VCaP (cell line): ENCODE measurements at regions not wholly inside any gene's neighbourhood (a gene's known extent, or its start where the extent isn't known, plus 50 kb on each side); places are given as distances from the start of the nearest gene placed in this dataset.

Experiments
- H3K27ac ChIP-seq: fragments of 450-650 bp; 2 replicates; pipeline ENCODE4 v1.5.1; 2017
- TF ChIP-seq, protein P1 (sequence below): fragments of 450-650 bp; conservative IDR thresholded peaks from 2 replicates; pipeline ENCODE4 v1.5.1; 2017; ENCODE audit warnings: mild to moderate bottlenecking, moderate library complexity

DNA sequence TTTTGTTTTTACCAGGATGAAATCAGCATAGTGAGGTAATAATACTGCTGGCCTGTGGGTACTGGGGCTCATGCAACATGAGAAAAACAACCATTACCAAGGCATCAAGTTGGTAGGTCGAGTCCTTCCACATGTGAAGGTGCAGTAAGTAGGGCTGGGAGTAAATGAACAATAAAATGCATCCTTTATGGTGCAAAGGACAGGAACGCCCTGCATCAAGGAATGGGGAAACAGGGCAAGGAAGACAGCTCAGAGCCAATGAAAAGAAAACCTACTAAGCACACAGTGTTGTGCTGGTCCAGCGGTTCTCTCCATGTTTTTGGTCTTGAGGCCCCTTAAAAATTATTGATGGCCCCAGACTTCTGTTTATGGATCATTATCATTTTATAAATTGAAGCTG lies 168.5 kb upstream of the TPM1 start:
- TF ChIP-seq, protein P1, sequence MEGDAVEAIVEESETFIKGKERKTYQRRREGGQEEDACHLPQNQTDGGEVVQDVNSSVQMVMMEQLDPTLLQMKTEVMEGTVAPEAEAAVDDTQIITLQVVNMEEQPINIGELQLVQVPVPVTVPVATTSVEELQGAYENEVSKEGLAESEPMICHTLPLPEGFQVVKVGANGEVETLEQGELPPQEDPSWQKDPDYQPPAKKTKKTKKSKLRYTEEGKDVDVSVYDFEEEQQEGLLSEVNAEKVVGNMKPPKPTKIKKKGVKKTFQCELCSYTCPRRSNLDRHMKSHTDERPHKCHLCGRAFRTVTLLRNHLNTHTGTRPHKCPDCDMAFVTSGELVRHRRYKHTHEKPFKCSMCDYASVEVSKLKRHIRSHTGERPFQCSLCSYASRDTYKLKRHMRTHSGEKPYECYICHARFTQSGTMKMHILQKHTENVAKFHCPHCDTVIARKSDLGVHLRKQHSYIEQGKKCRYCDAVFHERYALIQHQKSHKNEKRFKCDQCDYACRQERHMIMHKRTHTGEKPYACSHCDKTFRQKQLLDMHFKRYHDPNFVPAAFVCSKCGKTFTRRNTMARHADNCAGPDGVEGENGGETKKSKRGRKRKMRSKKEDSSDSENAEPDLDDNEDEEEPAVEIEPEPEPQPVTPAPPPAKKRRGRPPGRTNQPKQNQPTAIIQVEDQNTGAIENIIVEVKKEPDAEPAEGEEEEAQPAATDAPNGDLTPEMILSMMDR: no peak

DNA sequence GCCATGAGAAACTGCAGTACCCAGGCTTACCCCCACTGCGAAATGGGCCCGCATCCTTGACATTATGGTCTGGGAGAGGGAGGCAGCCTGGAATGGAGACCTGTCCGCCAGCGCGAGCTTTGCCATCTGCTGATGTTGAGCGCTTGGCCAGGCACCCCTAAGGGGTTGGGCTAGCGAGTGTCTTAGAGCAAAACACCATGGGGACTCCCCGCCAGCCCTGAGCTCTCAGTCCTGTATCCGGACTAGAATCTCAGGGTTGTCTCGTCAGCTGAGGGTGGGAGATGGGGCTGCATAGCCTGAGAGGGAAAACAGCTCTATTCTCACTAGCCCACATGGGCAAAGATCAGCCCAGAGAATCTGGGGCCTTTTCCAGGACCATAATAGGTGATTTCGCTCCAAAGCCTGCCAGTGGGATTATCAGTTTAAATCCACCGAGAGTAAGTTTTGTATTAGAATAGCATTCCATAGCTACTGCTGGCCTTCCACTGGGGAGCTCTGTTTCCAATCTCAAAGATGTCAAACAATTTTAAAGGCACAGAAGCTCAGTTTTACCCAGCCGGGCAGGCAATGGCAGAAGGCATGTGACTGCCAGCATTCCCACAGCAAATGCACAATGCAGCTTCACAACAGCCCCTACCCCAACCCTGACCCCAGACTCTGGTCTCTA lies 167.5 kb upstream of the TPM1 start:
- no peak overlapping the region for H3K27ac ChIP-seq
- TF ChIP-seq, protein P1: no peak

More for the DNA sequence above, 168.5 kb upstream of the TPM1 start:
- no peak overlapping the region for H3K27ac ChIP-seq

DNA sequence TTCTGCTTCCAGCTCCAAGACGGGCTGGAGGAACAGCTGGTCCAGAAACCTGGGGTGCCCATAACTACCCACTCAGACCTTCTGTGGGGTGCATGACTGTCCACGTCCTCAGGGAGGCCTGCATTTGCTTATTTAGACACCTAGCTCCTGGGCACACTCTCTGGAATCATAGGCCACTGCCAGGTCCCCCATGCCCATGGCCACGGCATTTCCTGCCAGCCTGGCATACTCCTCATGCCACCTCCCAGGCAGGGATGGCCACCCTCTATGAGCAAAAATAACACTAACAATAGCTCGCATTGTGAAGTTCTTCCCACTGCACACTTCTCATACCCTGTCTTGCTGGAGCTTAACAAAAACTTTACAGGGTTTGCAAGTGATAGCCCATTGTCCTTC lies 166.9 kb upstream of the TPM1 start:
- no peak overlapping the region for H3K27ac ChIP-seq
- TF ChIP-seq, protein P1: no peak

DNA sequence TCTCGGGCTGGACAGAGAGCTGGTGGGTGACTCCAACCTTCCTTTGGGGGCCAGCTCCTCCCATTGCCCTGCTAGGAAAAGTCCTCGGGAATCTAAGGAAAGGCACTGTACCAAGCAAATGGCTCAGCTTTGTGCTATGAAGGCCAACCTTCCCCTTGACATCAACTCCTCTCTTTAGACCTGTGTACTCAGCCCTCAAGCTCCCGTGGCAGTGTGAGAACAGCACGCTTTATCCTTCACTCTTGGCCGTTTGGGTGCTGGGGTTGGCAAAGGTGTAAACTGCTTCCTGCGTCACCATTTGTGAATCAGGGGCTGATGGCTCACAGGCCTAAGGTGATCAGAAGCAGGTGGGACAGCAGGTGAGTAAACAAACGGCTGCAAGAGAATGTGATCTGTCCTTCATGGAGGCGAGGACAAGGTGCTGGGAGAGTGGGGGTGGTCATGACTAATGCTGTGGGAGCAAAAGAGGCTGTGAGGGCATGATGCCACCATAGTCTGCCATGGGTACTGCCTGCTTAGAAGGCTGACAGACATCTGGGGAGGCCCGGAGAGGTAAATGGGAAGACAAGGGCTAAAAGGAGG lies 165.2 kb upstream of the TPM1 start:
- TF ChIP-seq, protein P1: no peak
- no peak overlapping the region for H3K27ac ChIP-seq

DNA sequence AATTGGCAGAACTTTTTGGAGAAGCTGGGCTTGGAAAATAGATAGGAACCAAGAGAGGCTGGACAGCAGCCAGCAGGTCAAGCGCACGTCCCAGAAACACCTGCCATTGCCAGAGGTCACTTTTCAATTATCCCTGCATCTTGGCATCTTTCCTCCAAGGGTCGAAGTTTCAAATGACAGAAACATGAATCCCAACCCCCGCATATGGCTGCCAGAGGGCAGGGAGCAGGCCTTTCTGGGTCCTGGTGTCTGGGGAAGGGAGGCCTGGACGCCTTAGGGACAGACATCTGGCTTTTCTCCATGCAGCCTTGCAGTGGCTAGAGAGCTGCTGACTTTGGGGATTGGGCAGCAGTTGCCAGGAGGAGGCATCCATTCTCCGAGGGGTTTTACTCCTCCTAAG lies 164.5 kb upstream of the TPM1 start:
- TF ChIP-seq, protein P1: no peak
- no peak overlapping the region for H3K27ac ChIP-seq

DNA sequence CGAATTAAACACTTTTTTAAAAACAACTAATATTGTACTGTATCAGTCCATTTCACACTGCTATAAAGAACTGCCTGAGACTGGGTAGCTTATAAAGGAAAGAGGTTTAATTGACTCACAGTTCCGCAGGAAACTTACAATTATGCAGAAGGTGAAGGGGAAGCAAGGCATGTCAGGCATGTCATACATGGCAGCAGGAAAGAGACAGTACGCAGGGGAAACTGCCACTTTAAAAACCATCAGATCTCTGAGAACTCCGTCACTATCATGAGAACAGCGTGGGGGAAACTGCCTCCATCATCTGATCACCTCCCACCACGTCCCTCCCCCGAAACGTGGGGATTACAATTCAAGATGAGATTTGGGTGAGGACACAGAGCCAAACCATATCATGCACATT lies 162.8 kb upstream of the TPM1 start:
- H3K27ac ChIP-seq: no peak overlapping the region
- TF ChIP-seq, protein P1: no peak

DNA sequence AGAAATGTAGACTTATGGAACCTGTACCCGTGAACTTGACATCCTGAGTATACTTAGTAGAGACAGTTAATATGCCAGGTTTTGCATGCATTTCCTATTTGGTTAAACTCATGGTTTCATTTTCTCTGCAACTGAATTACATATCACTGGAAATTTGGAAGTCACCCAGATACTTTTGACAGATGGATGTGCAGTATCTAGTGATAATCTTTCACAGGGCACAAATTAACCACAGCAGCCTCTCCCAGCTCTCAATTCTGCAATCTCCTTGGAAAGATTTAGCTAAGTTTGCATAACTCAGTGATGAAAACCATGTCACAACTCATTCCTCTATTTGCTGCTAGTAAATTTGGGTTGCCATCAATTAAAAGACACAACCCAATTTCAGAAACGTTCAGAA lies 162.3 kb upstream of the TPM1 start:
- no peak overlapping the region for H3K27ac ChIP-seq
- TF ChIP-seq, protein P1: no peak
